GM18517 (cell line): ENCODE measurements at regions not wholly inside any gene's neighbourhood (a gene's known extent, or its start where the extent isn't known, plus 50 kb on each side); places are given as distances from the start of the nearest gene placed in this dataset.

Source experiments
- ATAC-seq: cut with Tn5 transposase; IDR thresholded peaks from one replicate; pipeline ENCODE4 v1.9.1; 2021; ENCODE audit warnings: mild to moderate bottlenecking, moderate library complexity; ENCODE audit not compliant: unreplicated experiment

- ATAC-seq, result no peak
These were observed 50.6 kb upstream of the LOC128125822 start for GRCh38 chr6:63521475-63522210.
